ENCODE measurements at regions not wholly inside any gene's neighbourhood (a gene's known extent, or its start where the extent isn't known, plus 50 kb on each side); places are given as distances from the start of the nearest gene placed in this dataset.
"Not testable (repeated sequence)": the region's sequence is repeated elsewhere in the genome, so short reads cannot be mapped to it uniquely, and the experiment has no call there.

DNA sequence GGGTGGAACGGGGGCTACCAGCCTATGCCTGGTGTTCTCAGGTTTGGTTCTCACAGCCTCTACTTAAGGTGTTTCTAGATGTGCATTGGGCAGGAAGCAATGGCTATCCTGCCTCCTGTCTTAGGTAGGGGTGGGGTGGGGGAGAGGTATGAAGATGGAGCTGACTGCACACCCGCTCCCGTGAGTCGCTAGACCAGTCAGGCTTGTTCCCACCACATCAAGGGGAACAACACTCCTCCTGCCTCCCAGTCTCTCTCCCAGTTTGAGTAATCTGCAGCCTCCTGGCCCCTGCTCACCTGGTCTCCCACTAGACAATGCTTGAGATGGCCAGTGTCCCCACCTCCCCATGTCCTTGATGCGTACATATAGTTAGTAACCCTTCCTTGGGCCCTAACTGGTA lies 79.3 kb upstream of the TENM4 start:
- DNase-seq (ENCODE audit: low read depth in 2 of 2): no peak

DNA sequence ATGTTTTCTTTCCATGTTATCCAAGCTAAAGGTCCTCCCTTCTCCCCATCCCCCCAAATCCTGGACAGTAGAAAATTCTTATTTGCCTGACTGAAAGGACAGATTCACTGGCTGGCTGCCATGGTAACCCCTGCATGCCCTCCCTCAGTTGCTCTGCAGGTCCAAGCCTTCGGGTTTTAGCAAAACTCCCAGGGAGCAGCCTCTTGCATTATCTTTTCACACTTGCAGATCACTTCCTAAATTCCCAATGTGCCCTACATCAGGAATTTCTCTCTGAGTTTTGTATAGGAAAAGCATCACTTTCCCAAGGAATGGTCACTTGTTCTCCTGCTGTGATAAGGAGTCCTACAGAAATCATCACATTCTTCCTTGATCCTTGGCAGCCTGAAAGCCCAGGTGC lies 75.0 kb upstream of the TENM4 start:
- no peak for DNase-seq (ENCODE audit: low read depth in 2 of 2)

DNA sequence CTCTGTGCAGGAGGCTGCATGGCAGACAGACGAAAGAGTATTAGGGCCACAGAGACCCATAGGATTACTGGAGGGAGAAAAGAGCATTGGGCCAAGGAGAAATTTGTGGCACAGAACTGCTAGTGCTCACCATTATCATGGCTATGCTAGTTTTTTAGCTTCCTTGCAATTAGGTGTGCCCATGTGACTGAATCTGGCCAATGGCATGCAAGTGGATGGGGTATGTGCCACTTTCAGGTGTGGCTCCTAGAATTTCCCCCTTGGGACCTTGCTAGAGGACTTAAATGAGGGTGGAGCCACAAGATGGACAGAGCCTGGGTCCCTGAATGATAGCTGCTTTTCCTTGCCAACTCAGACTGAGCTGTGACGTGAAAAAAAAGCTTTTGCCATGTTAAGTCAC lies 73.9 kb upstream of the TENM4 start:
- DNase-seq (ENCODE audit: low read depth in 2 of 2): no peak

DNA sequence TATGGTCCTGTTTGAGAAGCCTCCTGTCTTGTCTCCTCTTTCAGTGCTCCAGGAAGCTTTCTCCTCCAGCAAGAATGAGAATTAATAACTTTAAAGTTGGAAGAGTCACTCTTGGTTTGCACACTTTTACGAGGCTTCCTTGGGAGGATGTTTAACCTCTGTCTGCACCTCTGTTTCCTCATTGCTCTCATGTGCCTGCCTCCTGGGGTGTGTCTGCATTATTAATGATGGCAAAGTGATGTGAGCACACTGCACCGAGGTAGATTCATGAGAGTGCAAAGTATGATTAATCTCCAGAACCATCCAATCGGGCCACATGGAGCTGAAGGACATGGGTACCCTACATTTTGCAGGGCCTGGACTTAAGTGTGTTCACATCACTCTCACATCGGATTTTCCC lies 73.5 kb upstream of the TENM4 start:
- DNase-seq (ENCODE audit: low read depth in 2 of 2): no peak

DNA sequence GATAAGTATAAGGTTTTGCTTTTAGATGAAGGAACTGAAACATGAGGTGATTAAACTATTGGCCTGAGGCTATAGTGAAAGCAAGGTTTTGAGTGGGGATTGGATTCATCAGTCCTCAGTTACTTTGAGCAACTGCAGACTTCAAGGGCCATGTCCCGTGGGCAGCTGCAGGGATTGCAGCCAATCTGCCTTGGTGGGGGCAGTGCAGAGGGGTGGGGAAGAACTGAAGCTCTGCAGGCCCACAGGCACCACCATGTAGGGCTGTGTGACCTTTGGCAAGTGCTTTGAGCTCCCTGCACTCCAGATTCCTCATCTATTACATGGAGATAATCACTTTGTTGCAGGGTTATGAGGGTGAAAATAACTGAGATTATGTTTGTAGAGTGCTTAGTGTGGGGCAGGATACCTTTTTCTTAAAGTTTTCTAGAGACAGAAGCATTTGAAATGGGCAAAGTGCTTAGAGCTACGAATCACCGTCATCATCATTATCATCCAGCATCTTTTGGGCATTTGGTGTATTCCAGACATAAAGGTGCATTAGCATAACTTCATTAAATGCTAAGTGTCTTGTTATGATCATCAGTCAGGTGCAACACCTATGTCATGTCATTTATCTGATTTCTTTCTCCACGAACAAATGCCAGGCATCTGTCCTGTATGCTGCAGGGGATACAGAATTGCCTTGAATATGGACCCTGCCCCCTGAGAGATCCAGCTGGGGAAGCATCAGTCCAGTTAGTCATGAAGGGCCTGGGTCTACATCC lies 72.1 kb upstream of the TENM4 start:
- DNase-seq (ENCODE audit: low read depth in 2 of 2): no peak

DNA sequence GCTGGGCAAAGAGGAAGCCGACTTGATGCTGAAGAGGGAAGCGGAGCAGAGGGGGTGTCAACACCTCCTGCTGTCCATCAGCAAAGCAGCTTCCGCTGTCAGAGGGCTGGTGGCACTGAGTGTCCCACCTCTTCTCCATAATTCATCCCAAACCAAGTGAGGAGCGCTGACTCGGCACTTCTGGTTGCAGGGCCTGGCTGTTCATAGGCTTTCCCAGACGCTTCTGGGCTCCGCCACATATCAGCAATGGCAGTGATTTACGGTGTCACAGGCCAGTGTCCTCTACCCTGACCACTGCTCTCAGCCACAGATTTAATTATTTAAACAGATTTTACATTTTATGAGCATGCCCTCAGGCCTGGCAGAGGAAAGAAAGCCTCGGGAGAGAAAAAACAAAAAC lies 70.1 kb upstream of the TENM4 start:
- DNase-seq (ENCODE audit: low read depth in 2 of 2): no peak

DNA sequence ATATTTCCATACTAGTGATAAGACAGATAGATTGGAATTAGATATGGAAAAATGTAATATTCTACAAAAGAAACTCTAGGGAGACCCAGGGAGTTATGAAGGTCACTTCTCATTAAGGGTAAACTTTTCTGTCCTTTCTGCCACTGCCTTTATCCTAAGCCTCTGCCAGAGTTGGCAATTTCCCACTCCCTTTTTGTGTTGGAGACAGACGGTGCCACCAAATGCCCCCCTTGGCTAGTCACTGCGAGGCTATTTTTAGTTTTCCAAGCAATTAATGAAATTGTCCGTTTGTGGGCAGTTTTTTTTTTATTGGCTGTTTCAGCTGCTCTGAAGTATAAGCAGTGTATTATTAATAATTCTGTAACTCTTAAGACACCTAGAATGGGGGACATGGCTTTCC lies 67.6 kb upstream of the TENM4 start:
- no peak for DNase-seq (ENCODE audit: low read depth in 2 of 2)

DNA sequence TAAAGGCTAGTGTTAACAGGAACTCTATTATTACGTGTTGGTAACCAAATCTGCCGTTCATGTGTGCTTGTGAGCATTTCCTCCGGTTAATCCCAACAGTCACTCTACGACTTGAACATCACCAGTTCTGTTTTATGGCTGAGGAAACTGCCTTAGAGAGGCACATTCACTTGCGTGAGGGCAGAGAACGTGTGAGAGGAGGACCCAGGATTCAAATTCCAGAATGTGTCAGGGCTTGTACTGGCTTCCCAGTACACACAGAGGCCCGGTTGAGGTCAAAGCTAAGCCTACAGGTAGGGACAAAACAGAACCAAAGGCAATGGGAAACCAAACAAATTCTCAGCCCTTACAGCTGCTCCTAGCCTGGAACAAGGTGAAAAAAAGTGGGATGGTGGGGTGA lies 66.9 kb upstream of the TENM4 start:
- no peak for DNase-seq (ENCODE audit: low read depth in 2 of 2)

DNA sequence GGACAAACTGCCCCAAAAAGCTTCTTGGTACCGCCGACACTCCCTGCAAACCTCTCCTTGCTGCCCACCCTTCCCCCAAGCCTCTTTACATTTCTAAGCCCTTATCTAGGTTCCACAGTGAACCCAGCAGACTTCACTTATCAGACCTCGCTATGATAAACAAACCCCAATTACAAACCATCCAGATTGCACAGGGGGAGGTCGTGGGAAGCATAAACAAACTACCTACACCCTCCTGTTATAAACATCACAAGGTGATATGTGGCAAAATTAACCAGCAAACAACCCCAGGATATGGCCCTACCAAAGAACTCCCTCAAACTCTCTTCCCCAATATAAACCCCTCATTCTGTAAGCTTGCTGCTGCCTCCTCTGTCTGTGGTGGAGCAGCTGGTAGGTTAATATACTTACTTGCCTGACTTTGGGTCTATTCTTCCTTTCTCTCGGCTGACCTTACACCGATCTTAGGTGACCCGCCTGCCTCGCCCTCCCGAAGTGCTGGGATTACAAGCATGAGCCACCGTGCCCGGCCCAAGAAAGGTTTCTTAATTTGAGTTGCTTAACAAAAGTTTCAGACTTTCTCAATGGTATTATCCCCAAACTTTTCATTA lies 66.0 kb upstream of the TENM4 start:
- no peak for DNase-seq (ENCODE audit: low read depth in 2 of 2)

DNA sequence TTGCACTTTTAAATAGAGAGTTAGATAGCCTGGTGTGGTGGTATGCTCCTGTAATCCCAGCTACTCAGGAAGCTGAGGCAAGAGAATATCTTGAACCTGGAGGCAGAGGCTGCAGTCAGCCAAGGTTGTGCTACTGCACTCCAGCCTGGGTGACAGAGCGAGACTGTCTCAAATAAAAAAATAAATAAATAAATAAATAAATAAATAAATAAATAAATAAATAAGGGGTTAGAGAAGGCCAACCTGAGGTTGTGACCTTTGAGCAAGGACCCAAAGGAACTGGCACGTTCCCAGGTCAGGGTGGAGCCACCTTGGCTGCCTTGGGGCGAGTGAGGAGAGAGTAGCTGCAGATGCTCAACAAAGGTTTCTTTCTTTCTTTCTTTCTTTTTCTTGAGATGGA lies 65.3 kb upstream of the TENM4 start:
- DNase-seq (ENCODE audit: low read depth in 2 of 2): no peak

DNA sequence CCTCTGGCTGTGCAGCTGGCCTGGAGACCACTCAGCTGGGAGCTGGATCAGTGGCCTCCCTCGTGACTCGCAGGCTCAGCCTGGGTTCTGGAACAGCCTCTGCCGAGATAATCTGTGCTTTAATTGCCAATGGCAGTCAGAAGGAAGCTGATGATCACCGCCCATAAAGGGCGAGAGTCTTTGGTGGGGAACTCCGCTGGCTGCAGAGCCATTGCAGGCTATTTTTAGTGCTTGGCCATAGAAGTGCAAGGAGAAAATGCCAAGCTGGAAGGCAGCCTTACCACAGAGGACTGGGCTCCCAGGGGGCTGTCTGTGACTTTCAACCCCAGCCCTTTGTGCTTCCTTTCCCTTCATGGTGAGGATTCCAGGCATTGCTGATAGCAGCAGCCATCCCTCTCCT lies 62.2 kb upstream of the TENM4 start:
- DNase-seq (ENCODE audit: low read depth in 2 of 2): no peak

DNA sequence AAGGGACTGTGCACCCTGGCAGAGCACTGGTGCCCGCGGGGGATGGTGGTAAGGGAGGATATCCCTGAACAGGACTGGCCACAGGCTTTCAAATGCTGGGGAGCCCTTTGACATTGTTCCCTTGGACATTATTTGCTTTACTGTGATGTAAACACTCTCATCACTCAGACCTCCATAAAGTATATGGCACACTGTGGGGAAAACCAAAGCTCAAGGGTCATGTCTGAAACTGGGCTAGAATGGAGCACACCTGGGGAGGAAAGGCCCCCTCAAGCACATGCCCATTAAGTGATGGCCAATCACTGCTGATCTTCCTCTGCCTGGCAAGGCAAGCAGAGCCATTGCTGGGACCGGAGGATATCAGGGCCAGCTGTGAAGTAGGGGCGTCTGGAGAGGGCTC lies 60.9 kb upstream of the TENM4 start:
- no peak for DNase-seq (ENCODE audit: low read depth in 2 of 2)

DNA sequence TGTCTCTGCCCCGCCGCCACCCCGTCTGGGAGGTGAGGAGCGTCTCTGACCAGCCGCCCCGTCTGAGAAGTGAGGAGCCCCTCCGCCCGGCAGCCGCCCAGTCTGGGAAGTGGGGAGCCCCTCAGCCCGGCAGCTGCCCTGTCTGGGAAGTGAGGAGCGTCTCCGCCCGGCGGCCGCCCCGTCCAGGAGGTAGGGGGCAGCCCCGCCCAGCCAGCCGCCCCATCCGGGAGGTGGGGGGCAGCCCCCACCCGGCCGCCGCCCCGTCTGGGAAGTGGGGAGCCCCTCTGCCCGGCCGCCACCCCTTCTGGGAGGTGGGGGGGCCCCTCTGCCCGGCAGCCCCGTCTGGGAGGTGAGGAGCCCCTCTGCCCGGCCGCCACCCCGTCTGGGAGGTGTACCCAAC lies 59.1 kb upstream of the TENM4 start:
- not testable (repeated sequence) for DNase-seq (ENCODE audit: low read depth in 2 of 2)

DNA sequence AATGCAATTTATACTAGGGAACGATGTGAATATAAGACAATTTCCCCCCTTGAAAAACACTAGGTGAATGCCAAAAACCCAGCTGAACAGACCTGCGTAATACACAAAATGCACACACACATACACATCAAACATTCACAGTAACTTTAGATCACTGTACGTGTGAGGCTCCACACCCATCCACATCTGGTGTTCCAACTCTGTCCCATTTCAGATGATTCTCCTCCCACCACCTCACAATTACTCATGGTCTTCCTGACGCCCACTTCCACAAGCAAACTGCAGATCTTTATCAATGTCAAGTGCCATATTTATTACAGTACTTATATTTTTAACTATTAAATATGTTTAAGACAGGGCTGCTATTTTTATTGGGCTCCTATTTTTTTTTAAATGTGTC lies 57.8 kb upstream of the TENM4 start:
- DNase-seq (ENCODE audit: low read depth in 2 of 2): no peak

DNA sequence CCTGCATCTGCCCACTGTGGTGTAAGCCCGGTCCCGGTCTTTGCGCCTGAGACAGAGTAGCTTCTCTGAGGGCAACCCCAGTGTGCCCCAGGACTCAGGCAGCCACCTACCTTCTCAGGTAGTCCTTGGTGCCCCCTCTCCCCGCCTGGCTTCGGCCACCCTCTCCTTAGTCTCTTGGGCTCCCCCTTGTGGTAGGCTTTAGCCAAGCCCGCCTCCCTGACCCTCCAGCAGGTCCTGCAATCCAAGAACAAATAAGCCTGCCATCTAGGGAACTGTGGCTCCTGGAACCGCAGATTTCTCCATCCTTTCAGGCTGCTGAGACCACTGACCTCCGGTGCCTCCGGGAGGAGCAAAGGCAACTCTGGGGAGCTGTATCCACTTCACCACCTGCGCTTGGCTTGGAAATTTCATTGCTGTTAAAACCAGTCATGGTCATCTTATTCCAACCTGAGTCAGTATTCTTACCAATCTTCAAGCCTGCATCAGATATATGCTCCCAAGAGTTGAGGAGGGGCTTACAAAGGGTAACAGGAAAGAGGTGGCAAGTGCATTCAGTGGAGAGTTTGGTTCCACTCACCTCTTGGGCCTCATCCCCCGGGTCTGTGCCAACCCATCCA lies 52.8 kb upstream of the TENM4 start:
- DNase-seq (ENCODE audit: low read depth in 2 of 2): peak; percentile 33 to 36

DNA sequence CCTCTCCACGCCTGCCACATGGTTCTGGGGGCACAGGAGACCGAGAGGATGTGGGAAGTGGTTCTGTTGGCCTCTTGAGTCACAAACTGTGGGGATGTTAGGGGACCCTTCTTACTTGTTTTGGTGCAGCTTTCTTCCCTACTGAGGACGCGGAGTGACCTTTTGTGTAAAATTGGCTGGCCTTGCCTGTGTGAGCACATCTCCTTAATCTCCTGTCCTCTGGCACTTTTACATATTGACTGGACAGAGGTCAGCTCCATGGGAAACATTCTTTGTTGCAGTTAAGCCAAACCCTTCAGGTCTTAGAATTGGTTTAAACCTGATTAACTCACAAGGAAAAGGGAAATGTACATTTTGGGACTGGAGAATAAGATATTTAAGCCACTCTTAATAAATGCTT lies 51.2 kb upstream of the TENM4 start:
- no peak for DNase-seq (ENCODE audit: low read depth in 2 of 2)

Data from fibroblast of skin of left quadriceps (primary cell).